Upper lobe of right lung (tissue), 1 donor: ENCODE measurements at regions not wholly inside any gene's neighbourhood (a gene's known extent, or its start where the extent isn't known, plus 50 kb on each side); places are given as distances from the start of the nearest gene placed in this dataset.

ENCODE experiments used
- ATAC-seq: fragments of 200-7000 bp; cut with Tn5 transposase; one replicate; pipeline ENCODE4 v1.9.1; 2020; ENCODE audit warnings: mild to moderate bottlenecking, moderate library complexity
- DNase-seq: peaks from one replicate; pipeline ENCODE4 v3.0.0-alpha.2; 2020
- H3K27ac ChIP-seq: fragments of 200-600 bp; one replicate; pipeline ENCODE4 v1.8.0; 2022
- H3K27me3 ChIP-seq: fragments of 200-600 bp; one replicate; pipeline ENCODE4 v1.8.0; 2022; ENCODE audit warnings: mild to moderate bottlenecking
- H3K36me3 ChIP-seq: fragments of 200-600 bp; one replicate; pipeline ENCODE4 v1.8.0; 2022
- H3K4me1 ChIP-seq: fragments of 200-600 bp; one replicate; pipeline ENCODE4 v1.8.0; 2022
- H3K4me3 ChIP-seq: fragments of 200-600 bp; one replicate; pipeline ENCODE4 v1.8.0; 2022; ENCODE audit warnings: mild to moderate bottlenecking
- H3K9me3 ChIP-seq: fragments of 200-600 bp; one replicate; pipeline ENCODE4 v1.8.0; 2022
- intact Hi-C: fragments of 100-400 bp; cut with DNase I; formaldehyde crosslinking; loops from one replicate; pipeline ENCODE4 v1.11.0; 2022
- TF ChIP-seq, protein P1 (sequence below): fragments of 200-600 bp; IDR thresholded peaks from one replicate; pipeline ENCODE4 v1.8.0; 2022; ENCODE audit warnings: antibody characterized with exemption
- donor health status: DM: no; HTN: yes; CAD: no; lungs with severe emphysema.

DNA sequence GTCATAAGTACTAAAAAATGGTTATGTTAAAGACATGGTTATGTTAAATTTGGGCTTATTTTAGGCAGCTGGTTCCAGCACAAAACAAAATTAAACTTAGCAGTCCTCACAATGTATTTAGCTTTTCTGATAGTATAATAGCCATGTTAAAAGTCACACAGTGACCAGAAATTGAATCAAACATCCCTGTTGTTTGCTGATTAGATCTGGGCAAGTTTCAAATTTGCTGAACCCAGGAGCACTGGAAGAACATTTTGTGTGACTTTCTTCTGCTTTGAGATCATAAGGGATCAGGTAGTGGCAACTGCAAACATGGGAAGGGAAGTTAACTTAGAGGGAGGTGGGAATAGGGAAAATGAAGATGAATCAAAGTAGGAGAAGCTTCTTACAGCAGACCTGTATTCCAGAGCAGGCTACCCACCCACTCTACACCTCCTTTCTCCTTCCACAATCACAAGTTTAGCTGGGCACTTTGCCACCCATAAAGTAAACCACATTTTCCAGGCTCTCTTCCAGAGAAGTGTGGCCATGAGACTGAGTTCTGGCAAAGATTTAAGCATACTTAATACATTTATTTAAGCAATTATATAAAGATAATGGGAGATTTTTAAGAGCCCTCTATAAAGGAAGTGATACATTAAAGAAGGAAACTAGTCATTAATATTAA lies 616.1 kb upstream of the LRATD1 start:
- DNase-seq = no peak
- peak; percentile 45 for ATAC-seq
- H3K9me3 ChIP-seq = no peaks in the 10 kb centered on the region
- no peak overlapping the region for H3K27ac ChIP-seq
- no peaks in the 10 kb centered on the region for H3K4me1 ChIP-seq
- TF ChIP-seq, protein P1, sequence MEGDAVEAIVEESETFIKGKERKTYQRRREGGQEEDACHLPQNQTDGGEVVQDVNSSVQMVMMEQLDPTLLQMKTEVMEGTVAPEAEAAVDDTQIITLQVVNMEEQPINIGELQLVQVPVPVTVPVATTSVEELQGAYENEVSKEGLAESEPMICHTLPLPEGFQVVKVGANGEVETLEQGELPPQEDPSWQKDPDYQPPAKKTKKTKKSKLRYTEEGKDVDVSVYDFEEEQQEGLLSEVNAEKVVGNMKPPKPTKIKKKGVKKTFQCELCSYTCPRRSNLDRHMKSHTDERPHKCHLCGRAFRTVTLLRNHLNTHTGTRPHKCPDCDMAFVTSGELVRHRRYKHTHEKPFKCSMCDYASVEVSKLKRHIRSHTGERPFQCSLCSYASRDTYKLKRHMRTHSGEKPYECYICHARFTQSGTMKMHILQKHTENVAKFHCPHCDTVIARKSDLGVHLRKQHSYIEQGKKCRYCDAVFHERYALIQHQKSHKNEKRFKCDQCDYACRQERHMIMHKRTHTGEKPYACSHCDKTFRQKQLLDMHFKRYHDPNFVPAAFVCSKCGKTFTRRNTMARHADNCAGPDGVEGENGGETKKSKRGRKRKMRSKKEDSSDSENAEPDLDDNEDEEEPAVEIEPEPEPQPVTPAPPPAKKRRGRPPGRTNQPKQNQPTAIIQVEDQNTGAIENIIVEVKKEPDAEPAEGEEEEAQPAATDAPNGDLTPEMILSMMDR = no peak
- H3K4me3 ChIP-seq = no peak overlapping the region
- H3K27me3 ChIP-seq = no peaks in the 10 kb centered on the region
- intact Hi-C loops = no loop called here
- no peaks in the 10 kb centered on the region for H3K36me3 ChIP-seq

DNA sequence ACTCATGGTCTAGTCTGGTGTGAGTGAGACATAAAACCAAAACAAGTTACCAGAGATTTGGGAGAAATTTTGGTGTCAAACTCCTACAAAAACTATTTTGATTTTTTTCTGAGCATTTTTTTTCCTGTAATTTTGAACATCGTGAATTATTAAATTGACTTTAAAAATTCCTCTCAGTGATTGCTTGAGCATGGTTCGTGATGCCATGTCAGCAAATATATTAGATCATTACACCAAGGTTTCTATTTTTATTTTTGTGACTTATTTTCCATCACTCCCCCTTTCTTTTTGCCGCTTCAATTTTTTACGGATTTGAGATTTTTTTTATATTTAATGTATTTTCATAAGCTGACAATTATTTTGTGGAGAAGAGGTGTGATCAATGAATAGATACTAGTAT lies 613.9 kb upstream of the LRATD1 start:
- TF ChIP-seq, protein P1 = no peak
- H3K27ac ChIP-seq = no peak overlapping the region
- no peaks in the 10 kb centered on the region for H3K36me3 ChIP-seq
- intact Hi-C loops = no loop called here
- no peak overlapping the region for H3K4me3 ChIP-seq
- DNase-seq = no peak
- no peaks in the 10 kb centered on the region for H3K9me3 ChIP-seq
- no peak for ATAC-seq
- no peaks in the 10 kb centered on the region for H3K4me1 ChIP-seq
- H3K27me3 ChIP-seq = no peaks in the 10 kb centered on the region

GRCh38 chr2:14023558-14023957 lies 609.0 kb upstream of the LRATD1 start:
- intact Hi-C loops = no loop called here
- DNase-seq (no peak), ATAC-seq (no peak)

GRCh38 chr2:14039134-14039533 lies 593.4 kb upstream of the LRATD1 start:
- Histone ChIP-seq H3K27me3 (no peaks in the 10 kb centered on the region), H3K4me3 (no peak overlapping the region), H3K36me3 (no peaks in the 10 kb centered on the region), H3K4me1 (no peaks in the 10 kb centered on the region), H3K27ac (no peak overlapping the region), H3K9me3 (no peaks in the 10 kb centered on the region)
- ATAC-seq (no peak), DNase-seq (no peak)
- TF ChIP-seq, protein P1 = no peak
- intact Hi-C loops = no loop called here

More at GRCh38 chr2:14023558-14023957, 609.0 kb upstream of the LRATD1 start:
- Histone ChIP-seq H3K9me3 (no peaks in the 10 kb centered on the region), H3K27me3 (no peaks in the 10 kb centered on the region), H3K4me3 (no peak overlapping the region), H3K4me1 (no peaks in the 10 kb centered on the region), H3K36me3 (no peaks in the 10 kb centered on the region), H3K27ac (no peak overlapping the region)
- TF ChIP-seq, protein P1 = no peak

DNA sequence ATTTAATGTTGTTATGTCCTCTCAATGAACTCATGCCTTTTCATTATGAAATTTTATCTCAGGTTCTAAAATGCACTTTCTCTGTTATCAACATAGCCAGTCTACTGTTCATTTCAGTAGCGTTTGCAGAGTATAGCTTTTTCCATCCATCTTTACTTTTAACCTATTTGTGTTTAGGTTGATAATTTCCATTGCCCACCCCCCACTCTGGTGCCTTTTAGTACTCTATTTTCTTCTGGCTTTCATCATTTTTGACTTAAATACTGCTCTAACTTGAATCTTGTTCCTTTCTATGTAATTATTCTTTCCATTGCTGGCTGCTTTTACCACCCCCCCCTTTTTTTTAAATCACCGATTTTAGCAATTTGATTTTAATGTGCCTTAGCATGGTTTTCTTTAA lies 585.0 kb upstream of the LRATD1 start:
- TF ChIP-seq, protein P1 = no peak
- Histone ChIP-seq H3K4me3 (no peak overlapping the region), H3K27ac (no peak overlapping the region), H3K27me3 (no peaks in the 10 kb centered on the region), H3K9me3 (no peaks in the 10 kb centered on the region), H3K4me1 (no peaks in the 10 kb centered on the region), H3K36me3 (no peaks in the 10 kb centered on the region)
- intact Hi-C loops = no loop called here
- ATAC-seq (no peak), DNase-seq (no peak)

DNA sequence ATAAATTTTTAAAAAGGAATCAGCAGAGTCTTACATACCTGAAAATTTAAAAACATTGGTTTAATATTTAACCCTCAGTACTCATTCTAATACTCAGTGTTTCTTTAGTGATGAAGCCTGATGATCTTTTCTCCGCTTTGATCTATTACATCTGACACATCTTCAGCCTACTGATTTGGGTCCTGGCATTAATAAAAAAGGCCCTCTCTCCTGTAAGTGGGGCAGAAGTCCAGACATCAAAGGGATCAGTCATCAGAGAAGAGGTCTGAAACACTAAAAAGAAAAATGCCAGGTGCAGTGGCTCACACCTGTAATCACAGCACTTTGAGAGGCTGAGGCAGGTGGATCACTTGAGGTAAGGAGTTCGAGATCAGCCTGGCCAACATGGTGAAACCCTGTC lies 581.1 kb upstream of the LRATD1 start:
- Histone ChIP-seq H3K27ac (no peak overlapping the region), H3K36me3 (no peaks in the 10 kb centered on the region), H3K9me3 (no peaks in the 10 kb centered on the region), H3K4me1 (no peaks in the 10 kb centered on the region), H3K4me3 (no peak overlapping the region), H3K27me3 (no peaks in the 10 kb centered on the region)
- intact Hi-C loops = no loop called here
- no peak for DNase-seq
- TF ChIP-seq, protein P1 = no peak
- no peak for ATAC-seq
